ENCODE measurements at regions not wholly inside any gene's neighbourhood (a gene's known extent, or its start where the extent isn't known, plus 50 kb on each side); places are given as distances from the start of the nearest gene placed in this dataset.
A peak's percentile ranks its signal among the peaks of the same experiment; 100 is the strongest.

- peaks cover 0 to 15% (median 0%) of the 10 kb centered on the region in 10 experiments; a peak in 4 of 20 replicates for H3K4me1 ChIP-seq
- H3K4me3 ChIP-seq: no peak overlapping the region
- H3K9ac ChIP-seq: no peak overlapping the region
- H3K36me3 ChIP-seq: no peaks in the 10 kb centered on the region; a peak in 1 of 22 replicates
- H3K9me3 ChIP-seq (replicated peaks in 1 of 11): peaks cover 24 to 54% (median 41%) of the 10 kb centered on the region in 11 experiments
- no peaks in the 10 kb centered on the region for H4K20me1 ChIP-seq
- H3K27ac ChIP-seq: no peak overlapping the region
- no peak overlapping the region for H3K4me2 ChIP-seq
- no peaks in the 10 kb centered on the region for H3K27me3 ChIP-seq
- no peak for TF ChIP-seq Cebpa-rat (IDR thresholded peaks at IDR 0.05)
Observed at GRCh38 chr7:25930492-25931048, 221.4 kb upstream of the NFE2L3 start.

- no peaks in the 10 kb centered on the region; a peak in 1 of 22 replicates for H3K36me3 ChIP-seq
- no peak overlapping the region for H3K4me3 ChIP-seq
- H3K9ac ChIP-seq: no peak overlapping the region
- H3K4me1 ChIP-seq: peaks cover 0 to 12% (median 0%) of the 10 kb centered on the region in 10 experiments; a peak in 4 of 20 replicates
- H3K27me3 ChIP-seq: no peaks in the 10 kb centered on the region
- TF ChIP-seq Cebpa-rat (IDR thresholded peaks at IDR 0.05): no peak
- no peak overlapping the region for H3K4me2 ChIP-seq
- no peak overlapping the region for H3K27ac ChIP-seq
- H3K9me3 ChIP-seq (replicated peaks in 1 of 11): peaks cover 24 to 60% (median 42%) of the 10 kb centered on the region in 11 experiments
- no peaks in the 10 kb centered on the region for H4K20me1 ChIP-seq
Observed at GRCh38 chr7:25931156-25931555, 220.8 kb upstream of the NFE2L3 start.

GRCh38 chr7:25933921-25934320 lies 218.1 kb upstream of the NFE2L3 start:
- H3K4me3 ChIP-seq: no peak overlapping the region
- H3K9me3 ChIP-seq (replicated peaks in 1 of 11): peaks cover 24 to 46% (median 32%) of the 10 kb centered on the region in 11 experiments
- TF ChIP-seq Cebpa-rat (IDR thresholded peaks at IDR 0.05): no peak
- no peak overlapping the region for H3K4me2 ChIP-seq
- H3K36me3 ChIP-seq: no peaks in the 10 kb centered on the region; a peak in 1 of 22 replicates
- H4K20me1 ChIP-seq: no peaks in the 10 kb centered on the region
- no peak overlapping the region for H3K27ac ChIP-seq
- no peaks in the 10 kb centered on the region for H3K27me3 ChIP-seq
- no peak overlapping the region for H3K9ac ChIP-seq
- H3K4me1 ChIP-seq: no peaks in the 10 kb centered on the region

GRCh38 chr7:25940086-25940906 lies 211.7 kb upstream of the NFE2L3 start:
- Histone ChIP-seq H3K4me3 (no peak overlapping the region), H4K20me1 (no peaks in the 10 kb centered on the region), H3K4me2 (peak overlapping the region; percentile 0 to 75 (median 23); a peak in 16 of 22 replicates), H3K27ac (peak overlapping the region in 3 of 11 experiments; percentile 10 to 45 (median 20); a peak in 3 of 22 replicates), H3K36me3 (no peaks in the 10 kb centered on the region), H3K27me3 (no peaks in the 10 kb centered on the region), H3K4me1 (peaks cover 0 to 25% (median 11%) of the 10 kb centered on the region in 10 experiments; a peak in 10 of 20 replicates), H3K9ac (peak overlapping the region in 2 of 11 experiments; percentile 35 to 56; a peak in 2 of 22 replicates), H3K9me3 (replicated peaks in 1 of 11) (peaks cover 0 to 10% (median 1%) of the 10 kb centered on the region in 11 experiments; a peak in 9 of 22 replicates)
- no peak for TF ChIP-seq Cebpa-rat (IDR thresholded peaks at IDR 0.05)

- no peak for TF ChIP-seq Cebpa-rat (IDR thresholded peaks at IDR 0.05)
- peaks cover 20 to 44% (median 29%) of the 10 kb centered on the region in 10 experiments for H3K4me1 ChIP-seq
Observed at GRCh38 chr7:25944777-25945515, 207.1 kb upstream of the NFE2L3 start.

GRCh38 chr7:25945608-25946007 lies 206.4 kb upstream of the NFE2L3 start:
- TF ChIP-seq Cebpa-rat (IDR thresholded peaks at IDR 0.05): no peak
- Histone ChIP-seq H3K4me3 (no peak overlapping the region), H3K9ac (no peak overlapping the region), H3K27ac (no peak overlapping the region), H3K4me2 (peak overlapping the region in 1 of 11 experiments; percentile 39; a peak in 1 of 22 replicates), H3K27me3 (peaks cover 0 to 15% (median 0%) of the 10 kb centered on the region in 11 experiments; a peak in 6 of 22 replicates), H3K36me3 (no peaks in the 10 kb centered on the region), H3K4me1 (peaks cover 27 to 44% (median 30%) of the 10 kb centered on the region in 10 experiments), H4K20me1 (no peaks in the 10 kb centered on the region), H3K9me3 (replicated peaks in 1 of 11) (no peaks in the 10 kb centered on the region)

More at GRCh38 chr7:25944777-25945515, 207.1 kb upstream of the NFE2L3 start:
- Histone ChIP-seq H3K36me3 (no peaks in the 10 kb centered on the region), H3K4me3 (no peak overlapping the region), H3K27me3 (peaks cover 0 to 10% (median 0%) of the 10 kb centered on the region in 11 experiments; a peak in 6 of 22 replicates), H3K4me2 (peak overlapping the region in 2 of 11 experiments; percentile 27 to 39; a peak in 4 of 22 replicates), H4K20me1 (no peaks in the 10 kb centered on the region), H3K9me3 (replicated peaks in 1 of 11) (no peaks in the 10 kb centered on the region), H3K9ac (no peak overlapping the region), H3K27ac (no peak overlapping the region)

- H3K36me3 ChIP-seq: no peaks in the 10 kb centered on the region
- H3K9me3 ChIP-seq (replicated peaks in 1 of 11): no peaks in the 10 kb centered on the region
- H3K9ac ChIP-seq: no peak overlapping the region
- peaks cover 0 to 15% (median 0%) of the 10 kb centered on the region in 11 experiments; a peak in 6 of 22 replicates for H3K27me3 ChIP-seq
- H4K20me1 ChIP-seq: no peaks in the 10 kb centered on the region
- no peak overlapping the region for H3K27ac ChIP-seq
- peaks cover 25 to 39% (median 28%) of the 10 kb centered on the region in 10 experiments for H3K4me1 ChIP-seq
- H3K4me2 ChIP-seq: no peak overlapping the region
- no peak for TF ChIP-seq Cebpa-rat (IDR thresholded peaks at IDR 0.05)
- H3K4me3 ChIP-seq: no peak overlapping the region
Observed at GRCh38 chr7:25946181-25946580, 205.8 kb upstream of the NFE2L3 start.

- H3K4me3 ChIP-seq: no peak overlapping the region
- H3K9me3 ChIP-seq (replicated peaks in 1 of 11): no peaks in the 10 kb centered on the region
- peaks cover 24 to 41% (median 37%) of the 10 kb centered on the region in 10 experiments for H3K4me1 ChIP-seq
- H4K20me1 ChIP-seq: no peaks in the 10 kb centered on the region
- H3K36me3 ChIP-seq: no peaks in the 10 kb centered on the region
- H3K27me3 ChIP-seq: peaks cover 0 to 15% (median 0%) of the 10 kb centered on the region in 11 experiments; a peak in 6 of 22 replicates
- no peak overlapping the region for H3K27ac ChIP-seq
- H3K4me2 ChIP-seq: peak overlapping the region in 8 of 11 experiments; percentile 5 to 98 (median 20); a peak in 5 of 22 replicates
- no peak for TF ChIP-seq Cebpa-rat (IDR thresholded peaks at IDR 0.05)
- no peak overlapping the region for H3K9ac ChIP-seq
Observed at GRCh38 chr7:25947669-25948516, 204.1 kb upstream of the NFE2L3 start.

All from BLaER1 treated with 17β-estradiol and CSF1 and Interleukin-3, amounts not matched to agents 10 nM and 100 nM (cell line).